ENCODE measurements at regions not wholly inside any gene's neighbourhood (a gene's known extent, or its start where the extent isn't known, plus 50 kb on each side); places are given as distances from the start of the nearest gene placed in this dataset.

DNA sequence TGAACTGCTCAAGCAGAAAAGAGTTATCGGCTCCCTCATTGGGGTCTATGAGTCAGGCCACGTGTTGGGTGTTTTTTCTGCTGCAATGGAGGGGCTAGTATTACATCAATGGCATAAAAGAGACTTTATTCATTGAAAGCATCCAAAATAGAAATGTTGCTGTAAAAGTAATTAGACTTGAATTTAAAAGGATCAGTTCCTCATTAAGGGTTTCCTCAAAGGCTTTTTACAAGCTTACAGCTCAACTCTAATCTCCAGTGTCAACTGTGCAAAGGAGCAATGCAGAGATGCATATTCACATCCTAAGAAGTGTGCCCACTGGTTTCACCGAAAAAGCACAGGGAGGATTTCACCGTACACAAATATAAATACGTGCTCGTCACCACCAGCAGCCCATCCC lies 300.3 kb downstream of the FOXO1 start:
- Histone ChIP-seq H3K4me1 (ENCODE audit: insufficient read depth, low read length) (no peaks in the 10 kb centered on the region), H3K4me3 (ENCODE audit: low read length) (no peak overlapping the region), H3K36me3 (ENCODE audit: insufficient read depth, low read length) (no peaks in the 10 kb centered on the region), H3K9me3 (ENCODE audit: control insufficient read depth in 1 of 2, insufficient read depth in 1 of 2, low read length in 2 of 2) (no peaks in the 10 kb centered on the region), H3K27me3 (ENCODE audit: control insufficient read depth in 1 of 2, insufficient read depth in 2 of 2, low read length in 2 of 2) (no peaks in the 10 kb centered on the region), H3K27ac (ENCODE audit: low read depth in 1 of 2, low read length in 2 of 2) (no peak overlapping the region)
- H3K4me3 Mint-ChIP-seq = no peak overlapping the region
- no peak overlapping the region for H3K27ac Mint-ChIP-seq
- intact Hi-C loops (cut with DNase I, micrococcal nuclease) = no loop called here
- peaks cover 23% of the 10 kb centered on the region for H3K4me1 Mint-ChIP-seq (ENCODE audit: low read depth)
- ATAC-seq (ENCODE audit: poor library complexity) (no peak), DNase-seq (no peak)
- no peaks in the 10 kb centered on the region for H3K36me3 Mint-ChIP-seq (ENCODE audit: low read depth)
- ChIA-PET POLR2A (no interaction called here), CTCF (no interaction called here)
- H3K9me3 Mint-ChIP-seq = no peaks in the 10 kb centered on the region
- H3K27me3 Mint-ChIP-seq = no peaks in the 10 kb centered on the region
- TF ChIP-seq, protein P1, sequence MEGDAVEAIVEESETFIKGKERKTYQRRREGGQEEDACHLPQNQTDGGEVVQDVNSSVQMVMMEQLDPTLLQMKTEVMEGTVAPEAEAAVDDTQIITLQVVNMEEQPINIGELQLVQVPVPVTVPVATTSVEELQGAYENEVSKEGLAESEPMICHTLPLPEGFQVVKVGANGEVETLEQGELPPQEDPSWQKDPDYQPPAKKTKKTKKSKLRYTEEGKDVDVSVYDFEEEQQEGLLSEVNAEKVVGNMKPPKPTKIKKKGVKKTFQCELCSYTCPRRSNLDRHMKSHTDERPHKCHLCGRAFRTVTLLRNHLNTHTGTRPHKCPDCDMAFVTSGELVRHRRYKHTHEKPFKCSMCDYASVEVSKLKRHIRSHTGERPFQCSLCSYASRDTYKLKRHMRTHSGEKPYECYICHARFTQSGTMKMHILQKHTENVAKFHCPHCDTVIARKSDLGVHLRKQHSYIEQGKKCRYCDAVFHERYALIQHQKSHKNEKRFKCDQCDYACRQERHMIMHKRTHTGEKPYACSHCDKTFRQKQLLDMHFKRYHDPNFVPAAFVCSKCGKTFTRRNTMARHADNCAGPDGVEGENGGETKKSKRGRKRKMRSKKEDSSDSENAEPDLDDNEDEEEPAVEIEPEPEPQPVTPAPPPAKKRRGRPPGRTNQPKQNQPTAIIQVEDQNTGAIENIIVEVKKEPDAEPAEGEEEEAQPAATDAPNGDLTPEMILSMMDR (IDR thresholded peaks at IDR 0.05) = no peak

DNA sequence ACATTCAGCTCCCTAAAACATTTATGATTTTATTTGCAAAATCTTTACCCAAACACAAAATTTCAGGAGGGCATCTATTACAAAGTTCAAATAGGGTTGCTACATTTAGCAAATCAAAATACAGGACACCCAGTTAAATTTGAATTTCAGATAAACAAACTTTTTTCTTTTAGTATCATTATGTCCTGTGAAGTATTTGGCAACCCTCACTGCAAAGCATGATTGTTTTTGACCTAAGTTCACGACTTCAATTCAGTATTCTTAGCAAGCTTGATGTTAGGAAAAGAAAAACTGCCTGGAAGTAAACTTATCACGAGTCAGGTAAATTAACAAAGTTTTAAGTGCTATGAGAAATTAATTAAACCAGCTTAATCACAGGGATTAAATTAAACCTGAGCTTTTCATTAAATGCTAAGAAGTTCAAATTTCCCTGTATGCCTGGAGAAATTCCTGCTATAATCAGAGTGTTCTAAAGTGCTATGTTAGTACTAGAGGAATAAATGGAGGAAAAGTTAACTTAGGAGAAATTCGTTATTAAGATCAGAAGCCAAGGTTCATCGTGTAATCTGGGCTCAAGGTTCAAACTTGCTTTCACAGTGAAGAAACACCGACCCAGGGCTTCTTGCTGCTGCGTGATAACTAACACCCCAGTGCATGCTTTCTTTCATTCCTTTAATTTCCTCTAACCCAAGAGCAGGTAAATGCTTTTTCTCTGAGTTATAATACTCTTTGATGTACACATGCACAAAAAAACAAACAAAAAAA lies 298.1 kb downstream of the FOXO1 start:
- ChIA-PET CTCF (interaction anchor here (1.2 kb wide), 1 partner anchor 118 kb away, joined by 3 read pairs; no protein-coding TSS in a partner anchor), POLR2A (no interaction called here)
- no peaks in the 10 kb centered on the region for H3K27me3 ChIP-seq (ENCODE audit: control insufficient read depth in 1 of 2, insufficient read depth in 2 of 2, low read length in 2 of 2)
- H3K4me1 ChIP-seq (ENCODE audit: insufficient read depth, low read length) = peaks cover 14% of the 10 kb centered on the region
- no peak for DNase-seq
- H3K4me1 Mint-ChIP-seq (ENCODE audit: low read depth) = peaks cover 36% of the 10 kb centered on the region
- H3K27me3 Mint-ChIP-seq = no peaks in the 10 kb centered on the region
- no peak overlapping the region for H3K27ac ChIP-seq (ENCODE audit: low read depth in 1 of 2, low read length in 2 of 2)
- no peak for ATAC-seq (ENCODE audit: poor library complexity)
- H3K4me3 ChIP-seq (ENCODE audit: low read length) = no peak overlapping the region
- H3K9me3 ChIP-seq (ENCODE audit: control insufficient read depth in 1 of 2, insufficient read depth in 1 of 2, low read length in 2 of 2) = no peaks in the 10 kb centered on the region
- H3K9me3 Mint-ChIP-seq = no peaks in the 10 kb centered on the region
- H3K27ac Mint-ChIP-seq = no peak overlapping the region
- TF ChIP-seq, protein P1 (IDR thresholded peaks at IDR 0.05) = no peak
- H3K36me3 ChIP-seq (ENCODE audit: insufficient read depth, low read length) = no peaks in the 10 kb centered on the region
- intact Hi-C loops (cut with DNase I, micrococcal nuclease) = no loop called here
- H3K4me3 Mint-ChIP-seq = no peak overlapping the region
- no peaks in the 10 kb centered on the region for H3K36me3 Mint-ChIP-seq (ENCODE audit: low read depth)

DNA sequence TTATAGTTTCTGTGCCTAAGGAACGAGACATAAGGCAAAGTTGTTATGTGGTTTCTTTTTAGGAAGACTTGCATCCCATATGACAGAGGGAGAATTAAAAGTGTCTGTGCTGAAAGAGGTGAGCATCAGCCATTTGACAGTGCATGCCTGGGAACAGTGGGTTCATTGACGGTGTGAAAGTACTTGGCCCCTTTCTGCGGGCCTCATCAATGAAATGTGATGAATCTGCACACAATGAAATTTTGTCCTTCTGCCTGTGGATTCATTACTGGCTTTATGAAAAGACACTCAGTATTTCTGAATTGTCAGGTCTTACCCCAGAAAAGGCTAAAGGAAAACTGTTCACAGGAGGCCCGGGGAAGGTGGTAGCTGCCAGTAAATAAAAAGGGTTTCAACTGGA lies 295.8 kb downstream of the FOXO1 start:
- Mint-ChIP-seq H3K27me3 (no peaks in the 10 kb centered on the region), H3K27ac (no peak overlapping the region), H3K36me3 (ENCODE audit: low read depth) (no peaks in the 10 kb centered on the region), H3K4me1 (ENCODE audit: low read depth) (peaks cover 51% of the 10 kb centered on the region), H3K4me3 (no peak overlapping the region), H3K9me3 (no peaks in the 10 kb centered on the region)
- CTCF ChIA-PET = no interaction called here
- Histone ChIP-seq H3K9me3 (ENCODE audit: control insufficient read depth in 1 of 2, insufficient read depth in 1 of 2, low read length in 2 of 2) (peaks cover 0 to 4% of the 10 kb centered on the region in 2 experiments), H3K27me3 (ENCODE audit: control insufficient read depth in 1 of 2, insufficient read depth in 2 of 2, low read length in 2 of 2) (no peaks in the 10 kb centered on the region), H3K36me3 (ENCODE audit: insufficient read depth, low read length) (no peaks in the 10 kb centered on the region), H3K4me3 (ENCODE audit: low read length) (no peak overlapping the region), H3K4me1 (ENCODE audit: insufficient read depth, low read length) (peaks cover 26% of the 10 kb centered on the region), H3K27ac (ENCODE audit: low read depth in 1 of 2, low read length in 2 of 2) (no peak overlapping the region)
- TF ChIP-seq, protein P1 (IDR thresholded peaks at IDR 0.05) = no peak
- intact Hi-C loops (cut with DNase I, micrococcal nuclease) = loop anchor here in 1 of 2 experiments (10.0 kb wide), 1 partner anchor 46 kb away; no protein-coding TSS in a partner anchor
- POLR2A ChIA-PET = interaction anchor here (0.8 kb wide), 1 partner anchor 16 kb away, joined by 4 read pairs; no protein-coding TSS in a partner anchor
- ATAC-seq (ENCODE audit: poor library complexity) (no peak), DNase-seq (no peak)
